ENCODE measurements at regions not wholly inside any gene's neighbourhood (a gene's known extent, or its start where the extent isn't known, plus 50 kb on each side); places are given as distances from the start of the nearest gene placed in this dataset.

DNA sequence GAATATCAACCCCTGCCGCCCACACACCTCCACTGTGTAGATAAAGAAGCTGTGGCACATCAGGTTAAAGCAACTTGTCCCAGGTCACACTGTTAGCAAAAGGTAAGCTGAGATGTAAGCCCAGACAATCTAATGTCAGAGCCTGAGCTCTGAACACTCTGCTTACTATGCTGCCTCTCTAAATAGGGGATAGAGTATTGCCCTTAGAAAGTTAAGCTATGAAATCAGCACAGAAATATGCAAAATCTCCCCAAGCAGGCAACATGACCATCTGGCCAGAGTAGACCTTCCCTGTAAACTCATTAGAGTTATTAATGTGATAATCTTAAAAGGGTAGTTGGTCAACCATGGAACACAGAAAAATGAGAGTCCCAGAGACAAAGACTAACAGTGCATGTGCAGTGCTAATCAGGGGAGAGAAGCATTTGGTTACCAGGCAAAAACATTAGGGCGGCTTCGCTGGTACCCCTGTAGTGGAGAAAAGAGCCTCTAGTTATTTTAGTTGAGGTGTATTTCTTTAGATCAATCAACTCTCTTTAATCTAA is 171.0 kb downstream of the BTG1 start:
- no peak for DNase-seq (ENCODE audit: low spot score)

DNA sequence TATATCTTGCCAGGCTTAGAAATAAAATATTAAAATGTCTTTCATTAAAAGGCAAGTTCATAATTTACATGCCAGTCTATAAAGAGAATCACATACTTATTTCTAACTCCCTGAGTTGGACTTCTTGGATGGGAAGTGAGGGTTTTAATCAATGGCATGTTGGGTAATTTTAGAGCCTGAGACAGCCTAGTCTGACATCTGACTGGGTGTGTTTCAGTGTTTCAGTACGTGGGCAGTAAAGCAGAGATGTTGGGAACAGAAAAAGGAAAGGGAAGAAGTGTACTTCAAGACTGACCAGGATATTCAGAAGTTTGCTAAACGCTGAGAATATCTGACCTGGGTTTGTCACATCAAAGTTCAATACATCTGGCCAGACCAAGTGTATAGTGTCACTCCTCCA is 171.8 kb downstream of the BTG1 start:
- DNase-seq (ENCODE audit: low spot score), result no peak

DNA sequence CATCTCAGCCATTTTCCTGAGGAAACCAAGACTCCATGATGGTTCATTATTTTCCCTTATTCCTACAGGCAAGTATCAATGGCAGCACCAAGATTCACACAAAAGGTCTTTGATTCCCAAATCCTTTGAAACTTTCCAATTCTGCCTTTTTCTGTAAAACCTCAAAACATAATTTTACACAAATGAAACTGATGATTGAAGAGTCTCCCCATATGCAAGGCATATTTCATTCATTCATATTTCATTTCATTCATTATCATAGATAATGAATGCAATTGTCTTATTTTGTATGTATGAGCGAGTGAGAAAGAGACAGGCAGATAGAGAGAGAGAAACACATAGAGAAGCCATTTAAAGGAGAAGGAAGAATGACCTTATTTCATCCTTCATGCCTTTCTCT is 172.8 kb downstream of the BTG1 start:
- no peak for DNase-seq (ENCODE audit: low spot score)

DNA sequence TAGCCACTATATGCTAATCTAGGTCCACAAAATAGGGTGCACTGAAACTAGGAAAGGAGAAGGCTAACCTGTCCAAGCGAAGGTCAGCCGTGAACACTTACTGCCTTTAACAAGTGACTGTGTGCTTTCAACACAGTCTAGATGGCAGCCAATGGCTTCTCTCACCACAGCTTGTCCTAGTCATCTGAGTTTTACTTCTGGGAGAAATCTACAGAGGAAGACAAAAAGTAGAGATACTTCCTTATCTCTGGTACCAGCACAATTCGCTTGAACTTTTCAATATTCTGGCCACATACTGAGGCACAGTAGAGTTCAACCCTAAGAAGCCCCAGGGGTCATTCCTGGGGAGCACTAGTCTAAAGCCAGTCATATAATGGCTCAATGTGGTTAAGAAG is 176.9 kb downstream of the BTG1 start:
- DNase-seq (ENCODE audit: low spot score), result no peak

GRCh38 chr12:91968076-91968776 is 177.4 kb downstream of the BTG1 start:
- no peak for DNase-seq (ENCODE audit: low spot score)

- no peak for DNase-seq (ENCODE audit: low spot score)
Observed at GRCh38 chr12:91967590-91967989, 178.1 kb downstream of the BTG1 start.

DNA sequence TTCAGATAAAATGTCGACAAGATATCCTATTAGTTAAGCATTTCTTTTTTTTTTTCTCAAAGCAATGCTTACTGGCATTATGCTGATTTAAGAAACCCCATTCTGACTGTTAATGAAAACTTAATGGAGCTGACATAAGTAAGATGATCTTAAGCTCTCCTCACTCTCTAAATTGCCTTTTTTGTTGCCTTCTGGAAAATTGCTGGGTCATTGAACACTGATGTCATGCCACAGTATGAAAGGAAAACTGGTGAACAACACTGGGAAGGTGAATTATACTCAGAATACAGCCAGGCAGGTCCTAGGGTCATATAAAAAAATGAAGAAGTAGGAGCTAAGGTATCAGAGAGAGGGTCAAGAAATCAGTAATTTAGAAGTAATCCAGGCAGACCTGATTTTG is 179.9 kb downstream of the BTG1 start:
- DNase-seq (ENCODE audit: low spot score), result no peak

- no peak for DNase-seq (ENCODE audit: low spot score)
Observed at GRCh38 chr12:91964501-91964900, 181.1 kb downstream of the BTG1 start.

DNA sequence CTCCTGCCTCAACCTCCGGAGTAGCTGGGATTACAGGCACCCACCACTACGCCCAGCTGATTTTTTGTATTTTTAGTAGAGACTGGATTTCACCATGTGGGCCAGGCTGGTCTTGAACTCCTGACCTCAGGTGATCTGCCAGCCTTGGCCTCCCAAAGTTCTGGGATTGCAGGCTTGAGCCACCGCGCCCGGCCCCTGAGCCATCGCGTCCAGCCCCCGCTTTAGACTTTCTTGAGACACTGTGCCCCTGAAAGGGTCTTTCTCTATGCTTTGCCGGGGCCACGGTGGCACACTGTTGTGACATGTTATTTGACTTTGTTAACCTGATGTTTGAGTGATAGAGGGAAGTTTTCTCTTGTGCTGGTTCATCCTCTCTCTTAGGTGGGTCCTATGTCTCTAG is 186.4 kb downstream of the BTG1 start:
- no peak for DNase-seq (ENCODE audit: low spot score)

GRCh38 chr12:91958816-91959215 is 186.8 kb downstream of the BTG1 start:
- no peak for DNase-seq (ENCODE audit: low spot score)

GRCh38 chr12:91954747-91955146 is 190.9 kb downstream of the BTG1 start:
- no peak for DNase-seq (ENCODE audit: low spot score)

DNA sequence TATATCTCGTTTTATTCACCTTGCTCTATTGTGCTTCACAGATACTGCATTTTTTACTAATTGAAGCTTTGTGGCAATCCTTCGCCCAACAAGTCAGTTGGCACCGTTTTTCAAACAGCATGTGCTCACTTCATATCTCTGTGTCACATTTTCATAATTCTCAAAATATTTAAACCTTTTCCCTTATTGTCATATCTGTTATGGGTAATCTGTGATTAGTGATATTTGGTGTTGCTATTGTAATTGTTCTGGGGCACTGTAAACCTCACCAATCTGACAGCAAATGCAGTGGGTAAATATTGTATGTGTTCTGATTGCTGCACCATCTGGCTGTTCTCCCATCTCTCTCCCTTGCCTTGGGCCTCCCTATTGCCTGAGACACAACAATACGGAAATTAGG is 191.3 kb downstream of the BTG1 start:
- no peak for DNase-seq (ENCODE audit: low spot score)

GRCh38 chr12:91952916-91953315 is 192.7 kb downstream of the BTG1 start:
- DNase-seq (ENCODE audit: low spot score), result no peak

- DNase-seq (ENCODE audit: low spot score), result no peak
Observed at GRCh38 chr12:91951571-91951970, 194.1 kb downstream of the BTG1 start.

DNA sequence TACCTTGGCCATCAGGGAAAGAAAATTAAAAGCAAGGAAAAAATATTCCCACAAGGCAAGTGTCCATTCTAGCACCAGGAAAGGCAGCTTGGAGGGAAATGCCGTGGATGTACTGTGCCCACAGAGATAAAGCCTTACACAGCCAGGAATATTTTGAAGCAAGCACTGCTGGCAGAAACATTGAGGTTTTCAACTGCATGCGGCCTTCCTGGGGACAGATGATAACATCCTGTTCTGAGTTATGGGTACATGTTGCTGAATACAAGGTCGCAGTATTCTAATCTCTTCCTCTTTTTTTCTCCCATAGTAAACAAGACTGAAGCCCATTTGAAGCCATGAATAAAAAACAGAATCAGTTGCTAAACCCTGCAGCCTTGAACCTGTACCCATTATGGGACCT is 197.1 kb downstream of the BTG1 start:
- DNase-seq (ENCODE audit: low spot score), result no peak

GRCh38 chr12:91947459-91947858 is 198.2 kb downstream of the BTG1 start:
- no peak for DNase-seq (ENCODE audit: low spot score)

- no peak for DNase-seq (ENCODE audit: low spot score)
Observed at GRCh38 chr12:91944637-91945036, 201.0 kb downstream of the BTG1 start.

DNA sequence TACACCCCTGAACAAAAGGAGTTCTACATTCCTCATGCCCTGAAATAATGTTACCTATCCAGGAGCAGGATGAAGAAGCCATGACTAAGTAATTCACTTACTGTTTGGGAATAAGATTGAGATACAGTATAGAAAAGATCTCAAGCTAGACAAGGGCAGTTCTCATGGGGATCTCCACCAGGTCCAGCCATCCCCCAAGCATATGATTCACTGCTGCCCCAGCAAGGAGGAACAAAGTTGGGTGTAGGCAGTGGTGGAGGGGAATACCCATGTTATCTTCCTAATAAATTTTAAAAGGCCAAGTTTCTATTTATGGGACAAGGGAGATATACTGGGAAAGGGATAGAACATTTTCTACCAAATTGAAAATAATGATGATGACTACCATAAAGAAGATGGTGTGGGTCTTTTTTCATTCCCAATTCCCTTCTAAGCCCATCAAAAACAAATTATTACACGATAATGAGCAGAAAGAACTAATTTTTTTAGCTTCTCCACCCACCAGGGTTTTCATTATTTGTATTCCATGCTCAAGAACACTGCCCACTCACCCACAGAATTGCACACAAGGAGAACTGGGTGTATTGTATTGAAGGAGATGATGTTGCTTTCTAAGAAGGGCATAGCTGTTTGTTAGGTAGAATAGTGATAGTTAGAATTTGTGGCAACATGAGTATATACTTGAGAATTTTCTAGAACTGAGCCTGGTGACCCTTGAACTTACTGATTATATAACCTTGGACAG is 204.6 kb downstream of the BTG1 start:
- no peak for DNase-seq (ENCODE audit: low spot score)

DNA sequence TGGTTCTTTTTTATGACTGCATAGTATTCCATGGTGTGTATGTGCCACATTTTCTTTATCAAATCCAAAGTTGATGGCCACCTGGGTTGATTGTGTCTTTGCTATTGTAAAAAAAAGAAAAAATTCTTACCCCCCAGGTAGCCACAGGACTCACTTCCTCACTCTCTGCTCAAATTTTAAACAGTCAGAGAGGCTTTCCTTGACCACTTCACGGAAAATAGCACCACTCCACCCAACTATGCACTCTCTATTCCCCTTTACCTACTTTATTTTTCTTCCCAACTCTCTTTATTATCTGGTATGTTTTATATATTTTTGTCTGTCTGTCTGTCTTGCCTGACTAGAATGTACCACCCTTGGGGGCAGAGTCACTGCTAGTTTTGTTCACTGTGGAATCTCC is 205.3 kb downstream of the BTG1 start:
- no peak for DNase-seq (ENCODE audit: low spot score)

GRCh38 chr12:91937706-91938105 is 207.9 kb downstream of the BTG1 start:
- DNase-seq (ENCODE audit: low spot score), result no peak

- DNase-seq (ENCODE audit: low spot score), result no peak
Observed at GRCh38 chr12:91937009-91937408, 208.6 kb downstream of the BTG1 start.

- DNase-seq (ENCODE audit: low spot score), result no peak
Observed at GRCh38 chr12:91935296-91935695, 210.3 kb downstream of the BTG1 start.

DNA sequence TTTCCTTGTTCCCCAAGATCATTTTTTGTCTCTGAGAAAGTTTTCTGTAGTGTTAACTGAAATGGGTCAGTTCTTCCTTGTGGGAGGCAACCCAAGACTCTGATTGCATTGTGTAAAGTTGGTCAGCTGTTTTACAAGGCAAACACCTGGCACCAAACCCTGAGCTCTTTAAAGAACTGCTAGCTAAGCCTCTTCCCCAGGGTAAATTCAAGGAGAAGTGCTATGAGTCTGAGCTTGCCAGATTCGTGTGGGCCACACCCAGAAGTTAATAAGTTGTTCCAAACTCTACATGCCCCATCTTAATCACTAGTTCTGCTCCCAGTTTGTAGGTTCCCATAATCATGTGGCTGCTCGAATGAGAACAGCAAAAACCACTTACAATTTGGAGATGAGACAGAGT is 214.5 kb downstream of the BTG1 start:
- DNase-seq (ENCODE audit: low spot score), result no peak

Data from mesenteric fat pad (tissue), 1 donor.